Heart right ventricle (tissue), 16 donors: ENCODE measurements at regions not wholly inside any gene's neighbourhood (a gene's known extent, or its start where the extent isn't known, plus 50 kb on each side); places are given as distances from the start of the nearest gene placed in this dataset.
"Not testable (repeated sequence)": the region's sequence is repeated elsewhere in the genome, so short reads cannot be mapped to it uniquely, and the experiment has no call there.

Source experiments
- ATAC-seq, 8 donors: fragments of 200-7000 bp; cut with Tn5 transposase; one replicate each; pipeline ENCODE4 v1.9.1; 2020; ENCODE audit warnings: mild to moderate bottlenecking in 8 of 8, moderate library complexity in 8 of 8, moderate number of reproducible peaks in 1 of 8
- DNase-seq, 2 donors: peaks; one replicate each; pipeline ENCODE4 v3.0.0-alpha.2; 2020
- H3K27ac ChIP-seq, 10 donors: fragments of 200-600 bp; sonication (generic) in 2 of 10; one replicate each; pipeline versions ENCODE4 v1.5.0 to v1.8.0; 2020 to 2022; ENCODE audit warnings: mild to moderate bottlenecking in 3 of 10
- H3K27me3 ChIP-seq, 7 donors: fragments of 200-600 bp; one replicate each; pipeline ENCODE4 v1.8.0; 2021 to 2022; ENCODE audit warnings: mild to moderate bottlenecking in 2 of 7
- H3K36me3 ChIP-seq, 9 donors: fragments of 200-600 bp; sonication (generic) in 1 of 9; one replicate each; pipeline versions ENCODE4 v1.5.0 to v1.8.0; 2020 to 2022; ENCODE audit warnings: mild to moderate bottlenecking in 2 of 9
- H3K4me1 ChIP-seq, 9 donors: fragments of 200-600 bp; sonication (generic) in 1 of 9; one replicate each; pipeline versions ENCODE4 v1.5.0 to v1.8.0; 2020 to 2022; ENCODE audit warnings: mild to moderate bottlenecking in 4 of 9
- H3K4me3 ChIP-seq, 10 donors: fragments of 200-600 bp; sonication (generic) in 2 of 10; one replicate each; pipeline versions ENCODE4 v1.5.0 to v1.8.0; 2020 to 2022; ENCODE audit warnings: mild to moderate bottlenecking in 7 of 10, moderate library complexity in 2 of 10
- H3K9me3 ChIP-seq, 11 donors: fragments of 200-600 bp in 10 of 11; sonication (generic) in 2 of 11; one replicate each; pipeline versions ENCODE4 v1.5.0 to v1.8.0; 2013 to 2022; ENCODE audit warnings: mild to moderate bottlenecking in 2 of 11, control low read depth in 1 of 11, moderate library complexity in 1 of 11
- CTCF ChIP-seq, 9 donors: fragments of 200-600 bp; sonication (generic) in 2 of 9; IDR thresholded peaks; one replicate each; pipeline versions ENCODE4 v1.5.0 to v1.8.0; 2021 to 2022; ENCODE audit warnings: antibody characterized with exemption in 9 of 9, mild to moderate bottlenecking in 5 of 9, moderate library complexity in 1 of 9
- WGBS, 2 donors: extraction: QIAGEN DNeasy Blood & Tissue Kit; methylation state at CpG; one replicate each; pipeline ENCODE4 v1.1.7; 2013; ENCODE audit warnings: inconsistent platforms in 1 of 2; 5-methylcytosine and 5-hydroxymethylcytosine counted together
- intact Hi-C, 10 donors: fragments of 100-400 bp; cut with DNase I; formaldehyde crosslinking; loops; one replicate each; pipeline versions ENCODE4 v1.11.1 to v1.14.2; 2022
- donor health status: Arrhythmogenic right ventricular cardiomyopathy.
- donor health status: ischemic (EF 13 %, LVEDD 7.1; RV severe dilation, severe dysfunction).
- donor health status: healthy with polysubstance abuse.
- donor health status: DM: no; HTN: yes; CAD: no.
- donor health status: DM: no; HTN: no; CAD: no.
- donor health status: ischemic (EF 25% LVEDD 6.9; RV normal size, moderate dysfunction).
- donor health status: ischemic (EF 25% LVEDD 5.7; RV mildly dilated, moderate dysfunction).
- donor health status: healthy.
- donor health status: DM: yes; HTN: yes; CAD: no.
- donor health status: Ischemic cardiomyopathy.
- donor health status: ischemic (EF 35%, LVEDD 5.7; RV mildly dilated, moderate dysfunction).
- donor health status: nonischemic (EF 11% LVEDD 7.7; RV severe dilation, severe dysfunction).
- donor health status: DM: yes; HTN: yes; CAD: no.
- donor health status: PGD.
- donor health status: ischemic (EF 29% LVEDD 5.4; RV normal size, mild dysfunction).
- donor health status: nonischemic (EF 23%, LVEDD 6.1; RV moderate dilation, normal function).

- intact Hi-C loops = no loop called here
- no peak for DNase-seq
- Histone ChIP-seq H3K27ac (no peak overlapping the region), H3K9me3 (no peaks in the 10 kb centered on the region), H3K4me3 (no peak overlapping the region), H3K27me3 (no peaks in the 10 kb centered on the region), H3K4me1 (no peaks in the 10 kb centered on the region), H3K36me3 (no peaks in the 10 kb centered on the region)
- ATAC-seq = no peak
- TF ChIP-seq CTCF (IDR thresholded peaks at IDR 0.05) = no peak
- 97 to 98% methylated on average over 7 to 10 of the region's 10 CpGs for whole genome bisulfite sequencing, 2 donors
Measured at GRCh38 chr6:141393405-141394124, 739.2 kb upstream of the GJE1 start.

- ATAC-seq, intact Hi-C loops: not testable (repeated sequence)
- 91 to 100% methylated on average over 2 of the region's 2 CpGs for WGBS, 2 donors
Measured at GRCh38 chr6:141391135-141391534, 741.6 kb upstream of the GJE1 start.

GRCh38 chr6:141388666-141389065 lies 744.1 kb upstream of the GJE1 start:
- DNase-seq = no peak
- Histone ChIP-seq H3K27me3 (no peaks in the 10 kb centered on the region), H3K9me3 (no peaks in the 10 kb centered on the region), H3K4me3 (no peak overlapping the region), H3K4me1 (no peaks in the 10 kb centered on the region), H3K36me3 (no peaks in the 10 kb centered on the region), H3K27ac (no peak overlapping the region)
- 93 to 95% methylated on average over 3 of the region's 3 CpGs for WGBS, 2 donors
- no peak for ATAC-seq
- TF ChIP-seq CTCF (IDR thresholded peaks at IDR 0.05) = no peak
- intact Hi-C loops = no loop called here

More at GRCh38 chr6:141391135-141391534, 741.6 kb upstream of the GJE1 start:
- H3K27ac ChIP-seq, H3K4me3 ChIP-seq, H3K36me3 ChIP-seq, DNase-seq, H3K4me1 ChIP-seq, H3K9me3 ChIP-seq, H3K27me3 ChIP-seq: not testable (repeated sequence)

- Histone ChIP-seq H3K4me1 (no peaks in the 10 kb centered on the region), H3K27me3 (no peaks in the 10 kb centered on the region), H3K9me3 (peaks cover 0 to 28% (median 0%) of the 10 kb centered on the region in 11 donors), H3K36me3 (no peaks in the 10 kb centered on the region), H3K27ac (no peak overlapping the region), H3K4me3 (no peak overlapping the region)
- DNase-seq (no peak), ATAC-seq (no peak)
- TF ChIP-seq CTCF (IDR thresholded peaks at IDR 0.05) = no peak
- WGBS, 2 donors = 93 to 97% methylated on average over 2 of the region's 2 CpGs
- intact Hi-C loops = no loop called here
Measured at GRCh38 chr6:141370438-141370837, 762.3 kb upstream of the GJE1 start.

GRCh38 chr6:141366796-141367195 lies 765.9 kb upstream of the GJE1 start:
- H3K4me1 ChIP-seq, intact Hi-C loops, ATAC-seq, DNase-seq, H3K27me3 ChIP-seq, H3K36me3 ChIP-seq, H3K4me3 ChIP-seq, H3K27ac ChIP-seq: not testable (repeated sequence)
- peaks cover 0 to 28% (median 0%) of the 10 kb centered on the region in 11 donors for H3K9me3 ChIP-seq
- 88 to 100% methylated on average over 1 of the region's 1 CpG for WGBS, 2 donors
